HG03097 (cell line): ENCODE measurements at regions not wholly inside any gene's neighbourhood (a gene's known extent, or its start where the extent isn't known, plus 50 kb on each side); places are given as distances from the start of the nearest gene placed in this dataset.

Source experiments
- ATAC-seq: cut with Tn5 transposase; IDR thresholded peaks from one replicate; pipeline ENCODE4 v1.9.1; 2021; ENCODE audit not compliant: unreplicated experiment, low FRiP score

DNA sequence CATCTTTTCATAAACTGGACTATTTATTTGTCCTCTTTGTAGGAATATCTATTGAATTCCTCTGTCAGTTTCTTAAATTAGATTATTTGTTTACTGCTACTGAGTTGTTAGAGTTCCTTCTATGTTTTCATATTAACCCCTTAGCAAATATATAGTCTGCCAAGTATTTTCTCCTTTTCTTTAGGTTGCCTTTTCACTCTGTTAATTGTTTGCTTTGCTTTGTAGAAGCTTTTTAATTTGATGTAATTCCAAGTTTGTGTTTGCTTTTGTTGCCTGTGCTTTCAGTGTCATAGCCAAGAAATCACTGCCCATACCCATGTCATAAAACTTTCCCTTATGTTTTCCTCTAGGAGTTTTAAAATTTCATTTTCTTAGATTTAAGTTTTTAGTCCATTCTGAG lies 256.2 kb upstream of the SEMA3A start:
- ATAC-seq: no peak

DNA sequence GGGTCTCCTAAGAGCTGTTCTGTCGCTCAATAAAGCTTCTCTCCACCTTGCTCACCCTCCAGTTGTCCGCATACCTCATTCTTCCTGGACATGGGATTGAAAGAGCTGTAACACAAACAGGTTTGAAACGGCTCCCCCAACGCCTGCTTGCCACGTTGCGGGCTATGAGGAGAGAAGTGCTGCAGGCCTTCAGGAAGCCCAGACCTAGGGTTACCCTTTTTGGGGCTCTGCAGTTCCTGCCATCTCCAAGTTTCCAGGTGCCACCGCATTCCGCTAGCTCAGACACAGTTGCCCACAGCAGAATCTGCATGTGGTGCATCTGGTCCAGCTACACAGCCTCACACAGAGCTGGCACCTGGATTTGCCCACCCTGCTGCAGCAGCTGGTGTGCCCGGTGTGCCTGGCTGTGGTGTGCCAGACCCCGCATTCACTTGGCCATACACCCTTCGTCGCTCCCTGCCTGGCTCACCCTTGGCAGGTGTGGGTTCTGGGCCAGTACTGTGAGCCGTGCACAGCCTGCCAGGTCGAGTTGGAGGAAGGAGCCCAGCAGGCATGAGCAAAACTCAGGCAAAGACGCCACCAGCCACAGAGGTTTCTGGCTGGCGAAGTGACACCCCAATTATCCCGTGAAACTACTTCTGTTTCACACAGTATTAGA lies 253.2 kb upstream of the SEMA3A start:
- ATAC-seq: no peak

DNA sequence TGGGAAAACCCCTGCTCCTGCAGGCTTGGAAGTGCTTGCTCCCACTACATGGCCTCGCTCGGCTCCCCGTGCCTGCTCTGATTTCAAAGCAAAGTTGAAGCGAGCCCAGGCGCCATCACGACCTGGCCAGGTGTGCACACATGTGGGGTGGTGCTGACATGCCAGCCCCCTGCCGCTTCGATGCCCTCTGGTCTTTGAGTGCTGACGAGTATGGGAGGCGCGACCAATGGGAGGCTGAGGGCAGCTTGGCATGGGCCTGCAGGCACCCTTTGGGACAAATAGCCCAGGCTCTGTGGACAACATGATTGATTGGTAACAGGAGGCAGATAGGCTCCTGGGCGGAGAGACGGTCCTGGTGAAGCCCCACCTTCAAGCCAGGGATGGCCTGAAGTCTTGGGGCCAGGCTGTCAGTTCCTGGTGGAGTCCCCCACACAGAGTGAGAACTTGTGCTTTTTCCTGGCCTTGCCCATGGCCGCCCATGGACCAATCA lies 252.4 kb upstream of the SEMA3A start:
- ATAC-seq: no peak

DNA sequence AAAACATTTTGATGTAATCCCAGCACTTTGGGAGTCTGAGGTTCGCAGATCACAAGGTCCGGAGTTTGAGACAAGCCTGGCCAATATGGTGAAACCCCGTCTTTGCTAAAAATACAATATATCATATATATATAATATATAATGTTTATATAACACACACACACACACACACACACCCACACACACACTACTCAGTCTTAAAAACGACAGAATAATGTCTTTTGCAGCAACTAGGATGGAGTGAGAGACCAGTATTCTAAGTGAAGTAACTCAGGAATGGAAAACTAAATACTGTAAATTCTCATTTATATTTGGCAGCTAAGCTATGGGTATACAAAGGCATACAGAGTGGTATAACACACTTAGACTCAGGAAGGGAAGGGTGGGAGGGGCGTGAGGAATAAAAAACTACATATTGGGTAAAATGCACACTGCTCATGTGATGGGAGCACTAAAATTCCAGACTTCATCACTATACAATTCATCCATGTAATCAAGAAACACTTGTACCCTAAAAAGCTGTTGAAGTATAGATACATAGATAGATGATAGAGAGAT lies 231.2 kb upstream of the SEMA3A start:
- ATAC-seq: no peak

DNA sequence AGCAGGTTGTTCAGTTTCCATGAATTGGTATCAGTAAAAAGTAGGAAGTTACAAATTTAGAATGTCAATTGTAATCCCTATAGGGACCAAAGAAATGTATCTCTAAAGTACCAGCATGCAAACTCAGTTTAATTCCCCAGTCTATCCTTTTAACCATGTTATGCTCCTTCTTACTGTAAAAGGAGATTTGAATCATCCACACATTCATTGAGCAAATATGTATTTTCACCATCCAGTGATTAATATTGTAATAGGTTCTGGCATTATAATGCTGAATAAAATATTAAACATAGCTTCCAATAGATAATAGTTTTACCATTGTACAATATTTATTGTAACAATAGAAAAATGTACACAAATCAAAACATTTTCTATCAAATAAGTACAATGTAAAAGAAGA lies 228.2 kb upstream of the SEMA3A start:
- ATAC-seq: no peak

DNA sequence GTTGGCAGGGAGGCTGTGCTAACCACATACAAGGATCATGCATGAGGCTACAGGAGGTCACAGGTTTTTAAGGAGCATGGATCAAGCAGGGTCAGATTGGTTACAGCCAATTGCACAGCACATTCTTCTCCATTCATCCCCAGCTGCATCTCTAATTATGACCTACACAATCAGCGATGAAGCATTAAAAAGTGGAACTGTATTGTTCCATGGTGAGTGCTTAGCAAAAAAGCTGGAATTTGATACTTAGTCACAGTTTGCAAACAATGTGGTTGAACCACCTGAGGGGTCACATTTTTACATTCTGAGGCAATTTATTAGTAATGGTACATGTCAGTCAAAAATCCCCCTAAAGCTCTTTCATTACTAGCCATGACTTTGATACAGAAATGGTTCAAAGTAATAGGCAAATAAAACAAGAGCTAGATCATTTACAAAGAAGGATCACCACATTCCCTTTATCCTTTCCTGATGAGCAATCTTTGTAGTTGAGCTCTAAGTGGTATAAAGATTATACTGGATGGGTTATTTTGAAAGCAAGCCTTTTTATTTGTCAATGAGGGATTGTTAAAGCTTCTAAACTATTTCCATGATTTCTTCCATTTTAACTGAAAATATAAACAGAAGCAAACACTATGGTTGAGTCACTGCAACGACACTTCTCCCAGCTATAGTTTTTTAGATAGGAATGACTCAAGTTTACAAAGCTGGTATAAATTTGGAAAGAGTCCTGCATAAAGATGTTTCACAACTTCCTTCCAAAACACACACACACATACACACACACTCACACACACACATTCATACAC lies 217.8 kb upstream of the SEMA3A start:
- ATAC-seq: no peak

DNA sequence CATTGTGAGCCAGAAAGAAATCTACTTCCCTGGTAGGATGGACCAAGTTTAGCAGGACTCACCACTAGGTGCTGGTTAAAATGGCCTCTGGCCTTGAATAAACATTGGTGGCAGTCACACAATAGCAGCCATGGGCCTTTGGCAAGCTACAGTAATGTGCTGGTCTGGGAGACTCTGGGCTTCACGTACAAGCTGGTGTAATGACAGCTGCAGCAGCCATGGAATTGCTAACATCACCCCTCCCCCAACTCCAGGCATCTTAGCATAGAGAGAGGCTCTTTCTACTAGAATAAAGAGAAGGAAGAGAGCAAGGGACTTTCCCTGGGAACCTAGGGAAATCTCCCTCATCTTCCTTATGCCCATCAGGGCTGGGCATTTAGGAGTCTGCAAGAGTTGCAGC lies 205.1 kb upstream of the SEMA3A start:
- no peak for ATAC-seq

DNA sequence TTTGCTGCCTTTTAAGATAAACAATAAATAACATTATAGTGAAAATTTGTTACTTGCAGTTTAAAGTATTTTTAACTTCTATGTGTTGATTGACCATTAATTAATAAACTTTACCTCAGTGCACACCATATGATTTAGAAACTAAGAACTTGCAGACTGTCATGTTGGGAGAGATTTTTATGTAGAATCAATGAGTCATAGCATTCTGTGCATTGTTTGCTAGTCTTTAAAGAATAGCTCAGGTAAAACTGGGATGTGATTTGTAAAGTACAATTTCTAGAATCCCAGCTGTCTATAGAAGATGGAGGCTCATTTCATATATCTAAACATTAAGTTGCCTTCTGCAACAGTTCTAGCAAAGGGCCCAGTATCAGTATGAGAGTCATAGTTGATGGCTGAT lies 199.6 kb upstream of the SEMA3A start:
- no peak for ATAC-seq

DNA sequence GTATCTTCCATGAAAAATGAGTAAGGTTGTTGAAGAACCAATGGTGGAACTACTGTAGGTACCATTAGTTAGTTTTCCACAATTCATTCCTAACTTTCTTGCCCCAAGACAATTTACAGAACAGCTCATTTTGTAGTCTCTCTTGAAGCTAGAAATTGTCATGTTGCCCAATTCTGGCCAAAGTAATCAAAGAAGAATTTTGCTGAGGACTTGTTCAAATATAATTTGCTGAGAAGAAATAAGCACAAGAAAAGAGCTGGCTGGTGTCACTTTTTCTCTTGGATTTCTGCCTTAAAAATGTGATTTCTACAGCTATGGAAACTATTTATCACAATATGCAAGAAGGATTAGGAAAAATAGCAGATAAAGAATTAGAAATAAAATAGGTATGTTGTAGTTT lies 199.2 kb upstream of the SEMA3A start:
- no peak for ATAC-seq

DNA sequence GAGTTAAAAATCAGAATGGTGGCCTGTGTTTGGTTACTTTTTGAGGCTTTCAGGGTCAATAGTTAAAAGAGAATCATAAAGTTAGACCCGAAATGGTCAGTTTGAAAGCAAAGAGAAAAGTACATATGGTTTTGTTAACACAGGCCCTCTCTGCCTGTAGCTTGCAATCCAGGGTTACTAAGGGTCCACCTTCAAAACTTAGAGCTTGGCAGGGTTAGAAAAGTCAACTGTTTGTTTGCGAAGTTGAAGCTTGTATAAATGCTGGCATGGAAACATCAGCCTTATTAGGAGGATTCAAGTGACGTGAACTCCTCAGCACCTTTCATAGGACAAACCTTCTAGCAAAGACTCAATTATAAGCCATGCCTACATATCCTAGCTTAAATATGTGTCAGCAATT lies 196.3 kb upstream of the SEMA3A start:
- no peak for ATAC-seq

DNA sequence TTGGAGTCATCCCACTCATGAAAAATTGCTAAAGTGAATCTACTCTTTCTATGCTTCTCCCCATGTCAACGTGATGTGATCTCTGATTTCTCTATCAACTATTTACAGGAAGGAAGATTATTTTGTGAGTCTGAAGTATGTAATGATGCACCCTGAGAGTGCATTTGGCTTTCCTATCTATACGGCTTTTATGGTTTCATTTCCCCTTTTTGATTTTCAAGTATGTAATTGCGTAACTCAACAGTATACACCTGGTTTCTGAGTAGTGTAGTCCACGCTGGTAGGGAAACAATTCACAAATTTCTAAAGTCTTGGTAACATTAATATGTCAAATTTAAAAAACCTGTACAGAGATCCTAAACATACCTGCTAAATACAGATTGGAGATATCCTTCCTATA lies 194.7 kb upstream of the SEMA3A start:
- peak; percentile 99 for ATAC-seq

DNA sequence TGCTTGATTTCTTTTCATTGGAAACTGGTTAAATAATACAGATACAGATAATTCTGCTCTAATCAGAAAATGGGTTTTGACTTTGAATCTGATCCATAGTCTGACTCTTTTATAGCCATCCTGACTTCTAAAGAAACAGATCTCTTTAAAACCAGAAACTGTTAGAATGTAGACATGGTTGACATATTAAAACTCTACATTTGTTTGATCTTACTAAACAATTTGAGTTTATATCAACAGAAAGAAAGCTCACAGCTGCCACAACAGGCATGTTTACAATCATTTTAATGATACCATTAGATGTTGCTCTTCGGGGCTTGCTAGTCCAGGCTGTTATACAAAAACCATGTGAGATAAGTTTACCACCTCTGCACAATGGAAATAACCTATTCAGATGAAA lies 193.0 kb upstream of the SEMA3A start:
- no peak for ATAC-seq

DNA sequence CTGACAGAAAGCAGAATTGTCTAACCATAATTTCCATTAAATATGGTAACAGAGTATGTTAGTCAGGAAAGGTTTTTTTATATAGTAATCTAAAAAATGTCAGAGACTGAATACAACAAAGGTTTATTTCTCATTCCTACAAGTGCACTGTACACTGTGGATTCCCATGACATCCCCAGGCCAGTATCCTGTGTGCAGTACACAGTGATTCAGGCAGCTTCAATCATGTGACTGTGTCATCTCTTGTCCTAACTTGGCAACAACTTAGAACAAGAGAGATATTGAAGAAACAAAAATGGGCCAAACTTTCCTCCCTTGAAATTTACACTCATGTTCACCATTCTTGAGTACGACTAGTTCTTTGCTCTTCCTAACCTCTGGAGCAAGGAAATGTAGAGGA lies 189.8 kb upstream of the SEMA3A start:
- ATAC-seq: no peak

DNA sequence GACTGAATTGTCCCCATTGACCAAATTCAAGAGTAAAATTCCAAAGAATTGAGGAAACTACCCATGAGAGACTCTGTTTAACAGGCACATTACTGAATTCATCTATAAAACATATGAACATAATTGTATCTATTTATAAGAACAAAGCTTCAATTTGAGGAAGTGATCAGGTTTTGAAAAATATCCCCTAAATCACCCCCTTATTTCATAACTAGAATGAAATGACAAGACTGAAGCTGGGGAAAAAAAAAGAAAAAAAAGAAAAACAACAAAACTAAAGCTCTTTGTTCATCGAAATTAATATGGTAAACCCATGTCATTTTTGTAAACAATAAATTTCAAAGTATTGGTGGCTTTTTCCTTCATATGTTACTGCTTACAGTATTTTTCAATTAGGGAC lies 184.9 kb upstream of the SEMA3A start:
- ATAC-seq: no peak

DNA sequence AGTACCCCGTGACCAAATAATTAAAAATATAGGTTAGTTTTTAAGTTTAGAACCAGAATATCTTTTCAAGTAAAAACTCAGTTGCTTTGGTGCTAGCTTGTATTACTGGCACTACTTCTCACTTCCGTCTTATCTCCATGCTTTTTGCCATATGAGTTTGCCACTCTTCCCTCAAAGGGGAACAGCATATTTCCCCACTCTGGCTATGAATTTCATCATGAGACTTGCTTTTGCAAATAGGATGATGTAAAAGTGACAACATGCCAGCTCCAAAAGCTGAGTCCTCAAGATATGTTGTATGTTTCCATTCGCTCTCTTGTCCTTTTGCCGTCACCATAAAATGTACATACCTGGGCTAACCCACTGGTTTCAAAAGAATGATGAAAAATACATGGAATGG lies 178.1 kb upstream of the SEMA3A start:
- no peak for ATAC-seq

DNA sequence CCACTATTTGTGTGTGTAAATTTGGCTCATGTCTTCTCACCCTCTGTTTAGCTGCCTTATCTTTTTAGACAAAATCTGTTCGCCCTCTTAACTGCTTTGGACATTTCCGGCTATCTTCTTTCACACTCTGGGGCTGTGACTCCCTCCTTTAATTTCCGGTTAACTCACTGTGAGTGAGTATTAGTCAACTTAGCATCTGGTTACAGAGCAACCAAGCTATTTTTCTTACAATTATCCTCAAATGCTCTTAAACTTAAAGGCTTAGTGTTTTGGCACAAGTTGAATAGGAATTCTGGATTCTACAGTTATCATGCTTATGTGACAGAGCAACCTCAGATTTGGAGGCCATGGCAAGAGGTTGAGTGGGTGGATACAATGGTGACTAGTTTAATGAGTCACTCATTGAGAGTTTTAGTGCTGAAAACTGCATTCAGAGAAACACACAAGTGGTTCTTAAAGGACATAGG lies 177.6 kb upstream of the SEMA3A start:
- no peak for ATAC-seq

DNA sequence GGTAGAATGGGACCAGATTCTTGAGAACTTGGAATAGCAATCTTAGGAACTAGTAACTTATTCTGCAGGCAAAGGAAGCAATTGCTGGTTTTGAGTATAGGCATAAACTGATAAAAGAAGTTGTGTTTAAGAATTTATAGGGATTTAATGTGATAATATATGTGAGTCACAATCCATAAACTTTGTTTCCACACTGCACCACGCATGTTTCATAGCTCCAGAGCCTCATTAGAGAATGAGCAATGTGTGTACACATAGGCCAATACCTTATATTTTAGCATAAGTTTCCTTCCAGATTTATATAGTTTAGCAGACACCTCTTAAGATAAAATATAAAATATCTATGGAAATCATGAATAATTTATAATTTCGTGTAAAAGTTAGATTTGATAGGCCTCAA lies 175.5 kb upstream of the SEMA3A start:
- ATAC-seq: no peak

DNA sequence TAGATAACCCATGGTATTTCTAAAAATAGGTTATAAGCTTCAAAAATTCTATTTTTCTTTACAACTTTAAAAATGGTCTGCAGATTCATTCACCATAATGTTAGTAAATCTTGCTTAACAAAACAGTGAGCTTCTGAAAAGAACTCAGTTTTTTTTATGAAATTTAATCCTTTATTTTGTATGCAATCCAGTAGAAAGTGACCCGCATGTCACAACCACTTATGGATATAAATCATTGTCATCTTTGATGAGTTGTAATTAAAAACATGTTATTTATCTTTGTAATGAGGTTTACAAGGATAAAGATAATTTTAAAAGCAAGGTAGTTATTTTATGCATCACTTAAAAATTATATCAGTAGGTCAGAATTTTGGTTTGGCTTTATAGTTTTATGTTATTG lies 173.5 kb upstream of the SEMA3A start:
- no peak for ATAC-seq

DNA sequence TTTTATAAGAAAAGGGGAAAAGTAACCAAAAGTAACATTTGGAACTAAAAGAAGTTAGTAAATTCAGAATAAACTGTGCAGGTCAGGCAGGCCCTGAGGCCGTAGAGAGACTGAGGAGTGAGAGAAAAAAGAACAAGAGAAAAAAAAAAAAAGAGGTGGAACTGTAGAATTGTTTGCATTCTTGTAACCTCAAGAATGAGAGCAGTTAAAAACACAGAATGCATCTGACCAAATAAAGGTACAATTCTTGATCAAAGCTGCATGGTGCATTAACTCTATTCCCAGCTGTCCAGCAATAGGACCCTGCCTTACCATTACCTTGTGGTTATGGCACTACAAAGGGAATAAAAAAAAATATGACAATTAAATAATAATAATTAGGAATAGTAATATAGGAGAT lies 170.1 kb upstream of the SEMA3A start:
- ATAC-seq: no peak

DNA sequence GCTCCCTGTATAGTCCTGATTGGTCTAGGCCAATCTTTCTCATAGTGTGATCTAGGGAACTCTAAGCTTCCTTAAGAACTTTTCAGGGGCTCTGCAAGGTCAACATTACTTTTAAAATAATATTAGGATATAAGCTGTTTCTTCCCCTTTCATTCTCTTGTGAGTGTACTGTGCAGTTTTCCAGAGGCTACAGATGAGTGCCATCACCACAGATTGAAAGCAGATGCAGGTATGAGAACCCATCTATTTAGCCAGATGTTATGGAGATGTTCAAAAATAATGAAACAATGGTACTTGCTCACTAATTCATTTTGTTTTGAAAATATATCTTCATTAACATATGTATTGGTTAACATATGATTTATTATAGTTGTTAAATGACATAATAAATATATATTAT lies 169.2 kb upstream of the SEMA3A start:
- no peak for ATAC-seq

DNA sequence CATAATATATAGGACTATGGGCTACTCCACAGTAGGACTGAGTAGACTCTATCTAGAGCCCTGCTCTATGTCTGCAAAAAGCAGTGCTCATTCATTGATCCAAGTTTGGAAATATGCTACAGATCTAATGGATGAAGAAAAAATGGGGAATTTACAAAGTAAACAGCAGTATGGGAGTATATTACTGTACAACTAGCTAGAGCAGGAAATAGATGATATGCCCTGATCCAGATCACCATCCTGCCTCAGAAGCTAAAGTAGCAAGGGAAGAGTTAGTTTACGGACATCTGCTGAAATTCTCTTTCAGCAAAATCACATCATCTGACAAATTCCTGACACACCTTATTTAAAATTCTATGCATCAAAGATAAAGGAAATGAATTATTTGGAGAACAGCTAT lies 168.2 kb upstream of the SEMA3A start:
- no peak for ATAC-seq

DNA sequence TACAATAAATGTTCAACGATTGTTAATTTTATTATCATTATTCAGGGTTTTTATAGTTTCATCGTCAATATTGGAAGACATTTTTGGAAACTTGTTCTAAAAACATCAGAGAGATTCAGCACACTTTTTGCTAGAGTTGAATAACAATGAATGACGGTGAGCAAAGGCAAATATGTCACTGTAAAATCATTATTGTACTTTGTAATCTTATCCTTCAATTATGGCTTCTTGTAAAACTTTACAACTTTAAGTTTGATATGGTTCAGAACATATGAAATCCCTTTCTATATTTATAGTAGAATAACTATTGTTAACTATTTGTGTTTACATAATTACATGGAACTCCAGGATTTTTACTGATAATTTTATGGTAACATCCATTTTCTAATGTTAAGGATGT lies 167.8 kb upstream of the SEMA3A start:
- no peak for ATAC-seq
